GM18519 (cell line): ENCODE measurements at regions not wholly inside any gene's neighbourhood (a gene's known extent, or its start where the extent isn't known, plus 50 kb on each side); places are given as distances from the start of the nearest gene placed in this dataset.

ENCODE experiments used
- ATAC-seq: cut with Tn5 transposase; IDR thresholded peaks from one replicate; pipeline ENCODE4 v1.9.1; 2021; ENCODE audit warnings: mild to moderate bottlenecking, moderate library complexity; ENCODE audit not compliant: unreplicated experiment, low FRiP score

DNA sequence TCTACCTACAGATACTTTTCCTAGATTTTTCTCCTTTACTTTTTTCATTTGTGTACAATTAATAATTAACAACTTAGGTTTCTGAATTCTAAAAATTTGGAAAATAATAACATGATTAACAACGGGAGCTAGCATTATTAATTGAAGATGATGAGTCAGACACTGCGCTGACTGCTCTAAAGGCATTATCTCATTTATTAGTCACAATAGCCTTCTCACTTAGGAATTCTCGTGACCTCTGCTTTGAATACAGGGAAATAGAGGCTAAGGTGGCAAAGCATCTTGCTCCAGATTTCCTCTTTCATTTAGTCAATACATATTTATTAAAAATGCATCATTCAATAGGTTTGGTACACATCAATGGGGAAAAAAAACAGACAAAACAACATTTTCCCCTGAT lies 441.3 kb downstream of the PCDH18 start:
- ATAC-seq: no peak

DNA sequence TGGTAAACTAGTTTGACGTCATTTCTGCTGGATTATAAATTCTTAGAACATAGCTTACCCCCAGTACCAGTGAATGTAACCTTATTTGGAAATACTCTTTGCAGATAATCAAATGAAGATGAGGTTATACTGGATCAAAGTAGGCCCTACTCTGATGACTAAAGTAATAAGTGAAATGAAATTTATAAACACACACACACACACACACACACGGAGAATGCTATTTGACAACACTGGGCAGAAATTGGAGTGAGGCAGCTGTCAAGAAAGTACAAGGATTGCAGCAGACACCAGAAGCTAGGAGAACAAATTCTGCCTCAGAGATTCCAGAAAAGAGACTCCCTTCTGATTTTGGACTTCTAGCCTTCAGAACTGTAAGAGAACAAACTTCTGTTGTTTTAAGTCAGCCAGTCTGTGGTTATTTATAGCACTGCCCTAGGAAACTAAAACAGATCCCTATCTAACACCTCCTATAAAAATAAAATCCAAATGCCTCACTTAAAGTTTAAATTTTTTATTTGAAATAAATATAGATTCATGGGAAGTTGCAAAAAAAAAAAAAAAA lies 448.6 kb downstream of the PCDH18 start:
- no peak for ATAC-seq

DNA sequence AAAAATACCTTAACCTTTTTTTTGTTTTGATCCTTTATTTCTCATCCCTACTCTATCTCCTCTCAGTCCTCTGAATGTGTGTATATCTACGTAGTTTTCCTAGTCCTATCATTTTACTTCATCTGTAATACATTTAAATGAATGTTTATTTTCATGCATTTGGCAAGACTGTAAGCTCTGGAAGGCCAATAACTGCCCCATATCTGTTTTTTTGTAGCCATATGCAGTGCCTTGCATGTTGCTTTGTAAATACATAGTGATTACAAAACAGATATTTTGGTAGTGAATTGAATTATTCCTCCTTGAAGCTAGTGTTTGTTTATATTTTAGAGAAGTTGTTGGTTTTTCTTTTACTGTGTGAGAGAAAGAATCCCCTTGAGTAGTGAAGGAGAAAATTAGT lies 450.2 kb downstream of the PCDH18 start:
- no peak for ATAC-seq

DNA sequence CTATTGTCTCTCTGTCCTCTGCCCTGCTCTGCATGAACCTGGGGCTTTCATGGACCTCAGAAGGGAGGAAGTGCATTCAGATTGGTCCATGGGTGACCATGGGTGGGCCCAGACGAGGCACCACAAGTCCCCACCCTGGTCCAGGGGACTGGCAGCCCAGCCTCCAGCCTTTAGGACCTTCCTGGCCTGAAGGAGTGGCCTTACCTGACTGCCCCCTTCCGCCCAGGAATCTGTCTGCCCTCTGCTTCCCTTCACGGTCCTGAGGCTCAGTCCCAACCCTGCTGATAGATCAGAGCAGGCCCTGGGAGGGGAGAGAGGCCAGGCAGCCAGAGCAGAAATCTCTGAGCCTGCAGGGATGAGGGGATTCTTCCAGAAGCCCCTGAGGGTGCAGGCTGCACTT lies 455.4 kb downstream of the PCDH18 start:
- no peak for ATAC-seq

DNA sequence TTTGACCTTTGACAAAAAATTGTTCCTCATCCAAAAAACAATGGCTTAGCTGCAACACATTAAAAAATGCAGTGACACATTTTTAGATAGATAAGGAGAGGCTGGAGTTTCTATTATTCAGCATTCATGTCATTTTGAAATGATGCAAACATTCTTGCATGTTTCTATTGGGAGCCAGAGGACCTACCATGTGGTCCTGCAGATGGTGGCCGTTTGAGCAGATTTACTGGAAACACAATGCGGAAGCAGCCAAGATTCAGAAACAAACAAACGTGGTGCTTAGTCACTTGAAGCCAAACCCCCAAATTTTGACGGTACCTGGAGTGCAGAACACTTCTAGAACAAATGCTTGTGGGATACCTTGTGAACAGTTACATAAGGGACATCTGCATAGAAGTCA lies 456.7 kb downstream of the PCDH18 start:
- no peak for ATAC-seq

DNA sequence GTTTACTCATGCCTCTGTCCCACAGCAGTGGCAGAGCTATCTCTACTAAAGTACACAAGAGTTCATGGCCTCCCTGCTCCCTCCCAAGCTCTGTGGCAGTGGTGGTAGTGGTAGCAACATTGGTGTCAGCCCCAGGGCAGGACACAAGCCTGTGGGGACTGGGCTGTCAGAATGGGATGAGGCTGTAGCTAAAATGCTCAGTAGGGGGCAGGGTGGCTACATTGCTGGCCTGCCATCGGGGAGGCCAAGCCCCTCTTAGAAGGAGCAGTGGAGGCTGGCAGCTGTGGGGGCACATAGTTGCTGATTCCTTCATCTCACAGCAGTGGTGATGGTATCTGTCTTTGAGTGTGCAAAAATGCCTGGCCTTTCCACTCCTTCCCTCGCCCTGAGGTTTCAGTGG lies 461.7 kb downstream of the PCDH18 start:
- no peak for ATAC-seq

- ATAC-seq: no peak
Measured at GRCh38 chr4:137069473-137069872, 462.8 kb downstream of the PCDH18 start.

- ATAC-seq: no peak
Measured at GRCh38 chr4:137067735-137068134, 464.6 kb downstream of the PCDH18 start.

DNA sequence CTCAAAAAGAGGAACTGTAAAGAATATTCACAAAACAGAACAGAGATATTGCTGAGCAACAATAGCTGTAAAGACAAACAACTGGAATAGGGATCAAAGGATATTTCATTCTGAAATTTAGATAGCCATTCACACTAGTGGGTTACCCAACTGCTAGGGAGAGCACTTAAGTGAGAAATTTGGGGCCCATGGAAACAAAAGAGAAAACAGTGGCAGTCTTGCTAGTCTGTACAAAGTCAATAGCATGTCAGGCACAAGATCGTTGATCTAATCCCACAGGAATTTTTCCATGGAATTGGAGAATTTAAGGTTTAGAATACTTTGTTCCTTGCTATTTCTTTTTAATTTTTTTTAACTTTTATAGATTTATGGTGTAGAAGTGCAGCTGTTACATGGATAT lies 467.0 kb downstream of the PCDH18 start:
- no peak for ATAC-seq

GRCh38 chr4:137063961-137064360 lies 468.3 kb downstream of the PCDH18 start:
- ATAC-seq: no peak

DNA sequence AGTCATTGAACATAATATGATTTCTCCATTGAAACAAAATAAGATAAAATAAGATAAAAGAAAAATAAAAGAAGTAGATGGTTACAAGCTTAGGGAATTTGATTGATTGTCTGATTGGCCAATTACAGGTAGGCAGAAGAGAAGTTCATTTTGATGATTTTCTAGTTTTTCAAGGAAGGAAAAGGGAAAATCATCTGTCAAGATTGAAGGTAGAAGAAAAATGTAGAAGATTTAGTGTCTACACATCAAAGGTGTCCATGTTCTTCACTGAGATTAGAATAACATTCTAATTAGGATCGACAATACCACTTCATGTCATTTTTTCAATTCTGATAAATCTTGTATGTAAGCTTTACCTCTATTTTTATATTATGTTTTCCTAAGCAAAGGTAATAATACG lies 489.1 kb downstream of the PCDH18 start:
- ATAC-seq: no peak

DNA sequence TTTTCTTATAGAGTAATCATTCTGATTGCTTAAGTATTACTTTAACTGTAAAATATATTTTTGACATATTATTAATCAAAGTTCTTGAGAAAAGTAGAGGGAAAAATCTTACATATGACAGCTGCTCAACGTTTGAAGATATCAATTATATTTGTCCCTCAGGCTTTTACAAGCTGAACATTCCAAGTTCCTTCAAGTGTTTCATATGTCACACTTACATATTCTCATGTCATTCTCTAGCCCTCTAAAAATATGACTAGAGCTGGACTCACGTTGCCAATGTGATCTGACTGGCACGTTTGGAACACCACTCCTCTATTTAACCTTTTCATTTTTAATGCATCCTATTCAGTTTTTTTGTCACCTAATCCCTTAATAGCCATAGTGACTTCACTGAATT lies 492.9 kb downstream of the PCDH18 start:
- ATAC-seq: no peak

DNA sequence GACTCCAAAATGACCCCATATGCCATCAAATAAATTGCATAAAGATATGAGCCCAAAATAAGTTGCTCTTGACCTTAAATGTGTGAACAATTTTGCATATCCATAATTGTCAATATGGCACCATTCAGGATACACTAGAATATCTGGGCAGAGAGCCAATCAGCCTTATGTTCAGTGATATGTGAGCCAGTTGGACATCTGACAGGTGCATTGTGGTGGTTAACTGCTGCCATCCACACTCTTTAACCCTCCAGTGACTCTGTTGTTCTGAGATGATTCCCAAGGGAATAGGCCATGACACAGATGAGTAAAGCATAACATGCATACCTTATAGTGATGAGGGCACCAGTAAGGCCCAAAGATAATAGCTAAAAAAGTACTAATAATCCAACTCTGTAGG lies 500.1 kb downstream of the PCDH18 start:
- ATAC-seq: no peak

DNA sequence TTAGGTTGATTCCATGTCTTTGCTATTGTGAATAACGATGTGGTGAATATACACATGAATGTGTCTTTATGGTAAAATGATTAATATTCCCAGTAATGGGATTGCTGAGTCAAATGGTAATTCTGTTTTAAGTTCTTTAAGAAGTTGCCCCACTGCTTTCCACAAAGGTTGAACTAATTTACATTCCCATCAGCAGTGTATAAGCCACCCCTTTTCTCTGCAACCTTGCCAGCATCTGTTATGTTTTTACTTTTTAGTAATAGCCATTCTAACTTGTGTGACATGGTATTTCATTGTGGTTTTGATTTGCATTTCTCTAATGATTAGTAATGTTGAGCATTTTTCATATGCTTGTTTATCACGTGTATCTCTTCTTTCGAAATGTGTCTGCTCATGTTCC lies 503.3 kb downstream of the PCDH18 start:
- no peak for ATAC-seq

- ATAC-seq: no peak
Measured at GRCh38 chr4:137025484-137026059, 506.7 kb downstream of the PCDH18 start.

- ATAC-seq: no peak
Measured at GRCh38 chr4:137015426-137016409, 516.6 kb downstream of the PCDH18 start.

- no peak for ATAC-seq
Measured at GRCh38 chr4:137000432-137000831, 531.9 kb downstream of the PCDH18 start.

- no peak for ATAC-seq
Measured at GRCh38 chr4:136992032-136992431, 540.3 kb downstream of the PCDH18 start.

DNA sequence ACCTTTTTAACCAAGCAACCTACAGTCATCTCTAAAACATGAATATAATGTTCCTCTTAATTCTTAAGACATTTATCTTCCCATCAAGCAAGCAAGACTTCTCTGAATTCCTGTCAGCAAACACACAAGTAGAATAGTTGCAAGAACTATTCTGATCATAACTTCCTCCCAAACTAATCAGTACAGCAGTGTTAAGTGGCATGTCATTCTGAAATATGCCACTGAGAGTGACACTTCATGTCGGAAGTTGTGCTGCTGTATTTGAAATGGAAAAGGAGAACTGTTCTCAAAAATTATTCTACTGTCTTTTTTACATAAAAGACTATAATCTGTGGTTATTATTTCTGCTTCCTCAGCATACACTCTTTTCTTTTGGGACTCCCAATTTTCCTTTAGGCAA lies 546.6 kb downstream of the PCDH18 start:
- ATAC-seq: no peak

DNA sequence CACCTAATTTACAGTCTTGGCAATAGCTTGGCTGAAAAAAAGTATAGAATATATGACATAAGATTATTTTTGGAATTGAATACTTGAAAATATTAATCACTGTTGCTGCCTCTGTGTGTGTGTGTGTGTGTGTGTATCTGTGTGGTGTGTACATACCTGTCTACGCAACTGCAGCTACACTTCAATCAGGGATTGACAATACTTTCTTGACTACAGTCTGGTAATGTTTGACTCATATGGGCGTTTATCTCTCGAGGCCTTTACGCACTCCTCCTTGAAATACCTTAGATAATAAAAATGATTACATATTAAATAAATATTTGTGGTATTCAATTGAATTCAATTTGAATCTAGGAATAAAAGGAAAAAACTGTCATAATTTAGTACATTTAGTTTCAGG lies 565.2 kb downstream of the PCDH18 start:
- ATAC-seq: no peak

DNA sequence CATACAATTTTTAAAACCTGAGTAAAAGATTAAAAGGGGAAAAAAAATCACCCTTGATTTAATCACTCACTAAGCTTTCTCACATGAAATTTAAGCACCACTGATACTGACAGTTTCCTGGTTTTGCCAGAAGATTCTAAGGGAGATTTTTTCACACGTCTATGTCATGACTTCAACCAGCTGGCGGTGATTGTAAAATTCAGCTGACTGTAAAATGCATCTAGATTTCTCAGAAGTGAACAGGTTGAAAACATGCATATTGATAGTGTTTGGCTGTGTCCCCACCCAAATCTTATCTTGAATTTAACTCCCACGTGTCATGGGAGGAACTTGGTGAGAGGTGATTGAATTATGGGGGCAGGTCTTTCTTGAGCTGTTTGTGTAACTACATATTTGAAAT lies 566.8 kb downstream of the PCDH18 start:
- no peak for ATAC-seq

DNA sequence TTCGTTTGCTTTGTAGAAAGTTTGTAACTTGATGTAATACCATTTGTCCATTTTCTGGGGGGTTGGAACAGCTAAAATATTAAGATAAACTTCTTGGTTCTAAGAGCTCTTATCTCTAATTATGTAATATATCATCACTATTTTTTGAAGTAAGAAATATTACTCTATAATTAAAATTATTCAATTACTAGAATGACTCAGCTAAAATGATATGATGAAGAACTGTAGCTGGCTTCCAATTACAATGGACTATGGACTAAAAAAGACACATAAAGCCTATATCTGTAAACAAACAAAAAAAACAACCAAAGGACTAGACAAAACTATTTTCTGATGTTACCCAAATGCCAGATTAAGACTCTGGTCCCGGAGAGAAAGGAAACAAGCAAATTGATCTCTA lies 569.4 kb downstream of the PCDH18 start:
- ATAC-seq: no peak
